ENCODE measurements at regions not wholly inside any gene's neighbourhood (a gene's known extent, or its start where the extent isn't known, plus 50 kb on each side); places are given as distances from the start of the nearest gene placed in this dataset.
"Not testable (repeated sequence)": the region's sequence is repeated elsewhere in the genome, so short reads cannot be mapped to it uniquely, and the experiment has no call there.

GRCh38 chr14:57046175-57046574 is 222.5 kb downstream of the EXOC5 start:
- H3K4me1 ChIP-seq, result no peaks in the 10 kb centered on the region
- H3K27me3 ChIP-seq, result no peaks in the 10 kb centered on the region
- intact Hi-C loops (cut with DNase I), result no loop called here
- no peak for TF ChIP-seq CTCF (IDR thresholded peaks at IDR 0.05)
- H3K27ac ChIP-seq, result no peak overlapping the region
- H3K9ac ChIP-seq (ENCODE audit: low read depth in 2 of 2, low read length in 2 of 2), result no peak overlapping the region
- H3K9me3 ChIP-seq, result no peaks in the 10 kb centered on the region
- H3K4me3 ChIP-seq, result no peak overlapping the region
- no peaks in the 10 kb centered on the region for H3K36me3 ChIP-seq
- DNase-seq, result no peak

DNA sequence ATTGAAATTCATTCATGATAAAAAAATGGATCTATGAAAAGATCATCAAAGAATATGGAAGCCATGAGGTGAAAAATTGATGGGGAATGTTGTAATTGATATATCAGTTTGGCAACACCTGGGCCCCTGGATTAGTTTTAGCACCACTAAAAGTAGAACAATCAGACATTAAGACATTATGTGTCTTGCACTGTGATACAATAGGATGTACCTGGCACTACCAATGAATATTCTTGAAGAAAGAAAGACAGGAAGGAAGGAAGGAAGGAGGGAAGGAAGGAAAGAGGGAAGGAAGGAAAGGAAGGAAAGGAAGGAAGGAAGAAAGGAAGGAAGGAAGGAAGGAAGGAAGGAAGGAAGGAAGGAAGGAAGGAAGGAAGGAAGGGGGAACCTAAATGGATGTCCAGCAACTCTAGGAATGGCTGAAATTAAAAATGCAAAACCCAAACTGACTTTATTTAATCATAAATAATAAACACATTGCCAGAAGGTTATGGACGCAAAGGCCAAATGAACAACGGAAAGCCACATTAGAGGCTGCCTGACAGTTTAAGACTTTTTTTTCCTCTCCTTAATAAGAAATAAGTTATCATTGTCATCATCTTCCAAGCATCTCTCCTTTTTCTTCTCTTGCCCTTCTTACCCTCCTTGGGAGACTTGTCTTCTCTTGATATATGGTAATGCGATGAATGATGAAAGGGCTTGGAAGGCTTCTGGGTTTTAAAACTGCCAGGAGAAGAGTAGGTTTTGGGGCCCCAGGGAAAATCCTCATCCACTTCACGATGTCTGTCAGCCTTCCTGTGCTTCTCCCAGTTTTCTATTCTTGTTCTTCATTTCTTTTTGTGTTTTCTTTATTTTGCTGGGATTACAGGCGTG is 224.4 kb downstream of the EXOC5 start:
- DNase-seq; intact Hi-C loops (cut with DNase I): not testable (repeated sequence)

DNA sequence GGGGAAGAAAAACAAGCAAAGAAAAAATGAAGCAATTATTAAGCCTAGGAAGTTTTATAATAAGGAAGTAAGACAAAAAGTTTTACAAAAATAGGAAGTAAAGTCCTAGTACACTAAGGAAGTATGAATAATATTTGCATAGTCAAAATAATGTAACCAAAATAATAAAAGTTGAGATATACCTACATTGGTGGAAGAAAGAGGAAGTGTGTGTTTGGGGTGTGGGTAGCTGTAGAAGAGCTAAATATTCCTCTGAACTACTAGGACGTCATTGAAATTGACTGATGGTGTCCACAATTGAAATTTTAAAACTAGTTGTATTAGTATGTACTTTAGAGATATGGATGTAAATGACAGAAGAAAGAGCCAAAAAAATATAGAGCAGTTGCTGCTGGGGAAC is 228.4 kb upstream of the OTX2 start:
- H3K4me1 ChIP-seq, result no peaks in the 10 kb centered on the region
- intact Hi-C loops (cut with DNase I), result no loop called here
- no peak for TF ChIP-seq CTCF (IDR thresholded peaks at IDR 0.05)
- DNase-seq, result no peak
- H3K9me3 ChIP-seq, result no peaks in the 10 kb centered on the region
- no peak overlapping the region for H3K27ac ChIP-seq
- no peaks in the 10 kb centered on the region for H3K36me3 ChIP-seq
- H3K4me3 ChIP-seq, result no peak overlapping the region
- H3K27me3 ChIP-seq, result no peaks in the 10 kb centered on the region
- no peak overlapping the region for H3K9ac ChIP-seq (ENCODE audit: low read depth in 2 of 2, low read length in 2 of 2)

More for the DNA sequence above, 224.4 kb downstream of the EXOC5 start:
- H3K27me3 ChIP-seq; H3K4me1 ChIP-seq; H3K9me3 ChIP-seq; H3K27ac ChIP-seq; H3K36me3 ChIP-seq; H3K9ac ChIP-seq (ENCODE audit: low read depth in 2 of 2, low read length in 2 of 2); H3K4me3 ChIP-seq: not testable (repeated sequence)

- intact Hi-C loops (cut with DNase I), result no loop called here
- Histone ChIP-seq H3K4me3 (no peak overlapping the region), H3K27me3 (no peaks in the 10 kb centered on the region), H3K27ac (no peak overlapping the region), H3K9me3 (no peaks in the 10 kb centered on the region), H3K9ac (ENCODE audit: low read depth in 2 of 2, low read length in 2 of 2) (no peak overlapping the region), H3K4me1 (no peaks in the 10 kb centered on the region), H3K36me3 (no peaks in the 10 kb centered on the region)
- DNase-seq, result no peak
- TF ChIP-seq CTCF (IDR thresholded peaks at IDR 0.05), result no peak
These were observed 221.2 kb upstream of the OTX2 start for GRCh38 chr14:57031474-57031873.

DNA sequence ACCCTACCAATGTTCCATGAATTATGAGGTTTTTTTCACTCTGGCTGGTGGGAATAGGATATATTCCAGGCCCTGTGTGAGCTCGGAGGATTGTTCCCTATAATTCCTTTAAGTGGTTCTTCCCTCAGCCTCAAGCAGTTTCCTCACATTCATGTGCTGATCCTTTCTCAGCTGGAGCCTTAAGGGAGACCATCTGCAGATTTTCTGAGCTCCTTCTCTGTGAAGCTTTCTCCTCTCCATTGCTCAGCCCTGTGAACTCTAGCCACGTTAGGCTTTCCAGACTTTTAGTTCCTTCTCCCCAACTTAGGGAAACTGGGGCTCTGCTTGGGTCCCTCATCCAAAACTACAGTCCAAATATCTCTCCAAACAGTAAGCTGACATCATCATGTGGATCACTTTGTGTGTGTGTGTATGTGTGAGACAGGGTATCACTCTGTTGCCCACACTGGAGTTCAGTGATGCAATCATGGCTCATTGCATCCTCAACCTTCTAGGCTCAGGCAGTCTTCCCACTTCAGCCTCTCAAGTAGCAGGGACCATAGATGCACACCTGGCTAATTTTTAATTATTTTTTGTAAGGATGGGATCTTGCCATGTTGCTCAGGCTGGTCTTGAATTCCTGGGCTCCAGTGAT is 219.5 kb upstream of the OTX2 start:
- no peak for TF ChIP-seq CTCF (IDR thresholded peaks at IDR 0.05)
- Histone ChIP-seq H3K36me3 (no peaks in the 10 kb centered on the region), H3K4me3 (no peak overlapping the region), H3K9me3 (no peaks in the 10 kb centered on the region), H3K27ac (no peak overlapping the region), H3K4me1 (no peaks in the 10 kb centered on the region), H3K27me3 (no peaks in the 10 kb centered on the region), H3K9ac (ENCODE audit: low read depth in 2 of 2, low read length in 2 of 2) (no peak overlapping the region)
- intact Hi-C loops (cut with DNase I), result no loop called here
- DNase-seq, result no peak

- TF ChIP-seq CTCF (IDR thresholded peaks at IDR 0.05), result no peak
- H3K4me3 ChIP-seq, result no peak overlapping the region
- no peaks in the 10 kb centered on the region for H3K4me1 ChIP-seq
- H3K36me3 ChIP-seq, result no peaks in the 10 kb centered on the region
- DNase-seq, result no peak
- no peak overlapping the region for H3K9ac ChIP-seq (ENCODE audit: low read depth in 2 of 2, low read length in 2 of 2)
- no peaks in the 10 kb centered on the region for H3K9me3 ChIP-seq
- H3K27me3 ChIP-seq, result no peaks in the 10 kb centered on the region
- intact Hi-C loops (cut with DNase I), result no loop called here
- no peak overlapping the region for H3K27ac ChIP-seq
These were observed 215.2 kb upstream of the OTX2 start for GRCh38 chr14:57025456-57025855.
